Activated naive CD8-positive, alpha-beta T cell treated with anti-CD3 and anti-CD28 coated beads, Interleukin-2, amount 50 U/mL, for 16 hours (primary cell): ENCODE measurements at regions not wholly inside any gene's neighbourhood (a gene's known extent, or its start where the extent isn't known, plus 50 kb on each side); places are given as distances from the start of the nearest gene placed in this dataset.

Experiments
- DNase-seq: peaks from one replicate; pipeline ENCODE4 v3.0.0-alpha.2; 2020; ENCODE audit warnings: low read depth, low spot score

DNA sequence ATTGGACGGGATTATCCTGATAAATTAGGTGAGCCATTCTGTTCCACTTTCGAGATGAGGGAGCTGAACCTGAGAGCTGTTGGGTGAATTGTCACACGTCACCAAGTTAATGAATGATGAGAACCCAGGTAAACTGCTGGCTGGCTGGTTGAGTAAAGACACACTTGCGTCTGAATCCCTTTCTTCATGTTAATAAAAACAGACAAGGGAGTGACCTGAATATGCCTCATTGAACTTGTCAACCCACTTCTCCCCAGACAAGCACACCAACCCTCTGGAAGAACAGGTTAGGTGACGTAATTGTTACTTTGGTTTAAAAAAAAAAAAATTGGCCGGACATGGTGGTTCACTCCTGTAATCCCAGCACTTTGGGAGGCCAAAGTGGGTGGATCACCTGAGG, 400.9 kb upstream of the CDH5 start:
- DNase-seq, result no peak

DNA sequence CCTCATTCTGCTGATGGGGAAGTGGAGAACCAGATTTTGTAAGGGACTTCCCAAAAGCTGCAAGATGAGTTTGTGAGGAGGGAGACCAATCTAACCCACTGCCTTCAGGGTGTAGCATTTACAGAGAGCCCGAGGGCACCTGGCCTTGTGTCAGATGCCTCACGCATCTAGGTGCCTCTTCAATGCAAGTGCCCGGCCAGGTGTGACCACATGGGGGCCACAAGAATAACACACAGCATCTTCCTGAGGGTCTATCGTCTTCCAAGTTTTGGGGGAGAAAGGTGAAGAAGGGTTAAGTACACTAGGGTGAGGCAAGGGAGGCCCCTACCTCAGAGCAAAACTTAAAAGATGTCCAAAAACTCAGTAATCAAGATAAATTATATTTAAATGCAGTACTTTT, 401.7 kb upstream of the CDH5 start:
- no peak for DNase-seq

DNA sequence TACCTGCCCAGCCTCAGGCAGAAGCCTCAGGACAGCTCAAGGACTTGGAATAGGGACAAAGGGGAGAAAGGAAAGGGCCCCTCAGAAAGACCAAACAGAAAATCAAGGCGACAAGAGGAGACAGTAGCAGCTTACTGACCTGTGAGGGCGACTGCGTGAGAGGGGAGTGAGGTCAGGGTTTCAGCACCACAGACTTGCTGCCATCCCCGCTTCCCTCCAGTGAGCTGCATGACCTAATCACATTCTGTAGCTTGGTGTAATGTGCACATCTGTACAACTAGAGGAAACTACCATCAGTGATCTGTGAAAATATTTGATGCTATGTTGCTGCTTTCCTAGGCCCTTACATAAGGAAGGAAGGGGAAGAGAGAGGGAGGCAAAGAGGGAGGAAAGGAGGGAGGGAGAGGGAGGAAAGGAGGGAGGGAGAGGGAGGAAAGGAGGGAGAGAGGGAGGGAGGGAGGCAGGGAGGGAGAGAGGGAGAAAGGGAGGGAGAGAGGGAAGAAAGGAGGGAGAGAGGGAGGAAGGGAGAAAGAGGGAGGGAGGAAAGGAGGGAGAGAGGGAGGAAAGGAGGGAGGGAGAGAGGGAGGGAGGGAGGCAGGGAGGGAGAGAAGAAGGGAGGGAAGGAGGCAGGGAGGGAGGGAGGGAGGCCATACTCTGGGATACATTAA, 404.9 kb upstream of the CDH5 start:
- no peak for DNase-seq

DNA sequence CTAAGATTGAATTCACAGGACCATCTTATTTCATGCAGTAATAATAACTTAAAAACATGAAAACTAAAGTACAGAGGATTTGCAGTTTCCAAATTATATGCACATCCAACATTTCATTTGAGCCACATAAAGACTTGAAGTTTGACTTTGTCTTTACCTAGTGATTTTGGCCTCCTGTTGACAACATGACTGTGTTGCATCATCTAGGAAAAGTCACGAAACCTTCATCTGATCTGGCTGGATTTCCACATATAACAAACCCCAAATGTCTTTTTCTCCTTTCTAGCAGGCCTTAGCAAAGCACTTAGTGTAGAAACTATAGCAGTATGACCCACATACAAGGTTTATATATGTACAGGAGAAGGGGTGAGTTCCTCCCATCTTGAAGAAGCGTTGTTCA, 406.5 kb upstream of the CDH5 start:
- DNase-seq, result no peak

DNA sequence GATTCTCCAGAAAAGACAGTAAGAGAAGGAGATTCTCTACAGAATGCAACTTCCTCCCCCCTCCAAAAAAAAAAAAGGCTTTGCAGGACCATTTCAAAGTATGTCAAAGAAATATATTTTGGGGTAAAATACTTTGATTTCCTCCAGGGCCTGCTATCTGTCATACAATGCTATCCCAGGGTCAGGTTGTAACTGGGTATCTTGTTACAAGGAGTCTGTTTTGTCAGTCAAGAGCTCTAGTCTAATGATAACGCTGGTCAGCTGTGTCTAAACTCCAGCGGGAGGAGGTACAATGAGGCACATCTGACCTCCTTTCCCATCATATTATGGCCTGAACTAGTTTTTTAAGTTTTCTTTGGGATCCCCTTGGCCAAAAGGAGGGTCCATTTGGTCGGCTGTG, 408.4 kb upstream of the CDH5 start:
- DNase-seq, result no peak

DNA sequence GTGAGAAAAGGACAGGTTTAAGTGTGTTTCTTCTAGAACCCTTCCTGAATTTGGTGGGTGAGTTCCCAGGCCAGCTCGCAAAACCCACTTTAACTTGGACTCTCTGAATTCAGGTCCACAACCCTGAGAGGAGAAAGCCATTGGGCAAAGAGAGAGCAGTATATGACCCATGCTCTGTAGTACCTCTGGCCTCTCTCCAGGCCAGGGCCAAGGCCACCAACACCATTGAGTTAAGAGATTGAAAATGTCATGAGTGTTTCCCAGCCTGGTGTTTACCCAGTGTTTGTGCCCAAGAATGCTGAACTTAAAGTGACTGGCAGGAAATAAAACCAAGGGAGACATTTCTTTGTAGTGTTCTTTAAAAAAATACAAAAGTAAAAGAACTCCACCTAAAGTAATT, 410.4 kb upstream of the CDH5 start:
- no peak for DNase-seq

DNA sequence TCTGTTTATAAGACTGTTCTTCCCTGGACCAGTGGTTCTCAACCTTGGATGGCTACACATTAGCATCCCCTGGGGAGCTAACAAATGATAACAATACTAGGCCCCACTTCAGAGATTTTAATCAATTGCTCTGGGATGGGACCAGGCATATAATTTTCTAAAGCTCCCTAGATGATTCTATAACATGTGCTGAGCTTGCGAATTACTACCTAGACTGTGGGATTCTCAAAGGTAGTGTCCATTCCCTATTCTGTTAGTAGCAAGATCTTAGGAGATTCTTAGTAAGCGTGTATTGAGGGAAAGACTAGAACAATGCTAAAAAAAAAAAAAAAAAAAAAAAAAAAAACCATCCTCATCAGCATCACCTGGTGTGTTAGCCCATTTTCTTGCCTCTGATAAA, 412.0 kb upstream of the CDH5 start:
- DNase-seq, result no peak

DNA sequence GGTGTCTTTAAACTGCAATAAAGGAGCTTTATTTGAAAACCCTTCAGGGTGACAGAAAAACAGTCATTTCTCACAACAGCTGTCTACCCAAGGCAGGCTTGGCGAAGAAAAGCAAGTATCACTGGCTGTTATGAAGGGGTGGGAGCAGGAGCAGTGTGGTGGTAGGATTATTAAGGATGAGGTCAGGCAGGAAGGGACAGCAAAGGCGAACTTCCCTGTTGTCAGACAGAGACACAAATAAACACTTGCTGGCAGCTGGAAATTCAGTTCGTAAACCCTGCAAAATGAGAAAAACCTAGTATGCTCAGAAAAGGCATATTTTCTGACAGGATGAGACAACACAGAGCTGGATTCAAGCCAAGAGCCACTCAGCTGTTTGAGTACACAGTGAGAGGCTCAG, 416.3 kb upstream of the CDH5 start:
- DNase-seq, result no peak

DNA sequence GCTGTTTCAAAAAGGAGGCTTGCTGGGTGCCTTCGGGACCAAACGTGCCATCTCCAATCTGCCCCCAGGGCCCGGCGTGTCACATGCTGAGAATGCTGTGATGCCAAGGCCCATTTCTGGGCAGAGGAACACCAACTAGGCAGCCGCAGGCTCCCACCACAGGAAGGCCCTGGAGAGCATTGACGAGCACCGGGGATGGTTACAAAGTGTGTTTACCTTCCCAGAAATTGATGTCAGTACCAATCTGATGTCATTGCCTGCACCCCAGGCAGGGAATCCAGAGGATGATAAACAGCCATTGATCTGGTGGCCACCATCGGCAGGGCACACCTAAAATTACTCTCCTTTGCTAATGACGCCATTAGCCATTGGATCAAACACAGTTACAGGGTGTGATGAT, 418.1 kb upstream of the CDH5 start:
- no peak for DNase-seq

DNA sequence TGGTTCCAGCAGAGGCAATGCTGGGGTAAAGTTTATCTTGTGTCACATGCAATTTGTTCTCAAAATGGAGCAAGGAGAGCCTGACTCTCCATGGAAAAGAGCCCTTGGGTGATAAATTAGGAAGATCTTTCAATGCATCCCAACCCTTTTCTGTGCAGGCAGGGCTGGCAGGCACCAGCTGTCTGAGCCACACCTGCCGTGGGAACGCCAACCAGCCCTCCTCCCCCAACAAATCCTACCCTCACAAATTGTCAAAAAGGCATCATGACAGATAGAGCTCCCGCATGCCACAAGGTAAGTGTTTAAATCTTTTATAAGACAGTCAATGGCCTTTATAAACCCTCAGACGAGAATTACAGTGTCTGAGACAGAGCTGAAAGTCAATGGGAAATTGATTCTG, 418.5 kb upstream of the CDH5 start:
- no peak for DNase-seq

DNA sequence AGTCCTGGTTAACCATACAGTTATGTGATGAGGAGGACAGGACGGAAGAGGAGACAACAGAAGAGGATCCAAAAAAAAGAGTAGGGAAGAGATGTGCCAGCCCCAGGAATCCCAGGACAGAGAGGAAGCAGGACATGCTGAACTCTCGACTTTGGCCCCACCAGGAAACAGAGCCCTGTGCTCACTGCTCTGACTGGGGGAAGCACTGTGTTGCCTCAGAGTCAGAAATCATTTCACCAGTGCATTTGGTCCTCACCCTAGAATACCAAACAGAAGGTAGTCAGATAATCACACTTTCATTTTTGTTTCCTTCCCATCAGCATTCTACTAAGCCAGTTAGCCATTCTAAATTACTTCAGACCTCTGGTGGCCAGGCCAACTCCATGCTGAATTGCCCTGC, 421.0 kb upstream of the CDH5 start:
- no peak for DNase-seq

DNA sequence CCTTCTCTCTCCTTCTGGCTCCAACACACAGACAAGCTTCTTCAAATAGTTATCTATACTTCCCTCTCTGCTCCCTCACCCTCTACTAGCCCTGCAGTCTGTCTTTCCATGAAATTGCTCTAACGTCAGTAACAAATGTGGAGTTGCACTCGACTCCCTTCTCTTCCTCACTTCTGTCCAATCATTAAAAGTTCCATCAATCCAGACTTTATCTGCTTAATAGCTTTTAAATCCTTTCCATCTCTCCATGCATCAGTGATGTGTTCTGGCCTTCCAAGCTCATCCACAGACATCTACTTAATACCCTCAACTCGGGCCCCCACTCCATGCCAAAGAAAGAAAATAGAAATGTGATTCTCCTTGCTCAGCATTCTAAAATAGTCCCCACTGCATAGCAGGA, 422.1 kb upstream of the CDH5 start:
- no peak for DNase-seq

DNA sequence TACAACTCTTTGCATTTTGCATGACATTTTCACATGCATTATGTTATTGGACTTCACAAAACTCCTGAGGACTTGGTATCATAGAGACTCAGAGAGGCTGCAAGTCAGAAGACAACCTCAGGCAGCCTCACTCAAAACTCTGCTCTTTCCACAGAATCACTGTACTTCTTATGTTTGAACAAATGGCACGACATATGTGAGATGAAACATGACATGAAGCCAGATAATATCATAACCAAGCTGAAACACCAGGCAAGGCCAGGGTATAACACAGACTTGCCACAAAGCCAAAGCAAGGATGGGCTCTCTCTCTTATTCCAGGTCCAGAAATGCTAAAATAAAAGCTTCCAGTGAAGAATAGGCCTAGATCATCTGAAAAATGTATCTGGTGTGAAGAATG, 425.8 kb upstream of the CDH5 start:
- DNase-seq, result no peak

DNA sequence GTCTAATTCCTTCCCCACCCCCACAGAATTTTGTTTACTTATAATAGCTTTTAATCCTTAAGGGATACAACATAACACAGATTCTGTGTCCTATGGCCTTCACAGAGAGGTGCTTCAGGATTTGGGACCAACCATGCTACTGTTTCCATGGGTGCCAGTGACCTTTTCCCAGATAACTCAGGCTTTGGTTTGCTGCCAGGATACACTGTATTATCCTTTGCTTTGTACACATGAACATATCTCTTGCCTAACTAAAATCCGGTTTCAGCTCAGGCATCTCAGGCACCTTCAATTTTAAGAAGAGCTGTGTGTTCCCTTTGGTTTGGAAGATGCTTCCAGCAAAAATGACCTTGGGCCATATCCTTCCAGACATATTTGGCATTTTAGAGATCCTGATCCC, 428.4 kb upstream of the CDH5 start:
- no peak for DNase-seq

DNA sequence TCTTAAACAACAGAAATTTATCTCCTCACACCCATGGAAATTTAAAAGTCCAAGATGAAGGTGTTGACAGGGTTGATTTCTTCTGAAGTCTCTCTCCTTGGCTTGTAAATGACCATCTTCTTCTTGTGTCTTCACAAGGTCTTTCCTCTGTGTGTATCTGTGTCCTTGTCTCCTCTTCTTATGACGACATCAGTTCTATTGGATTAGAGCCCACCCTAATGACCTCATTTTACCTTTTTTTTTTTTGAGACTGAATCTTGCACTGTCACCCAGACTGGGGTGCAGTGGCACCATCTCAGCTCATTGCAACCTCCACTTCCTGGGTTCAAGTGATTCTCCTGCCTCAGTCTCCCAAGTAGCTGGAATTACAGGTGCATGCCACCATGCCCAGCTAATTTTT, 429.0 kb upstream of the CDH5 start:
- no peak for DNase-seq

DNA sequence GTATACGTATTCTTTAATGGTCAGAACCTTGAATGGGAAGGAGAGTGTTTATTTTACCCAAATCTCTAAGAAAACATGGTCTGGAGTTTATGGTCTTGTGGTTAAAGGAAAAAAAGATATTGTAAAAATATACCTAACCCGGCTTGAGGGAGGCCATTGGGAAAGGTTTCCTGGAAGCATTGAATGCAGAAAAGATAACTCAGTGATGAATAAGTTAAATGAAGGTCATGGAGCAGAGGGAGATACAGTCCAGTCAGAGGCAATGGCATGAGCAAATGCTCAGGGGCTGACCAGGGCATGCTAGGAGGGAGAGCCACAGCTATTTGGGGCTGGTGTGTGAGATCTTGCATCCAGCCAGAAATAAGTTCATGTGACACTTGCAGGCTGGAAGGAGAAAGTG, 430.4 kb upstream of the CDH5 start:
- no peak for DNase-seq

DNA sequence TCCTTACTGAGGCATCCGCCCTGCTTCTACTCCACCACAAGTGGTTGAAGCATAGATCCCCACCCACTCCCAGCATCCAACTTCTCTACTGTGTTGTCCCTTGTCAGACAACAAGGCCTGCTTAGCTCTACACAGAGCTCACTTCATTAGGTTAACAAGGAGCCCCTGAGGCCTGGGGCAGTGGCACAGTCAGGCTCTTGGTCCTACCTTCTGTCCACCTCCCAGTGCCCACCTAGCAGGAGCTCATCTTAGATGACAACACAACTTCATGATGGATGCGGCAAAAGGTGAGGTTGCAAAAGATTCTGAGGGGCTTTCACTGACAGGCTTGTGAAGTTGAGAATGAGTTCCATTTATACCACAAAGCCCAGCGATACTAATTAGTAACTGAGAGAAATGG, 432.0 kb upstream of the CDH5 start:
- no peak for DNase-seq

DNA sequence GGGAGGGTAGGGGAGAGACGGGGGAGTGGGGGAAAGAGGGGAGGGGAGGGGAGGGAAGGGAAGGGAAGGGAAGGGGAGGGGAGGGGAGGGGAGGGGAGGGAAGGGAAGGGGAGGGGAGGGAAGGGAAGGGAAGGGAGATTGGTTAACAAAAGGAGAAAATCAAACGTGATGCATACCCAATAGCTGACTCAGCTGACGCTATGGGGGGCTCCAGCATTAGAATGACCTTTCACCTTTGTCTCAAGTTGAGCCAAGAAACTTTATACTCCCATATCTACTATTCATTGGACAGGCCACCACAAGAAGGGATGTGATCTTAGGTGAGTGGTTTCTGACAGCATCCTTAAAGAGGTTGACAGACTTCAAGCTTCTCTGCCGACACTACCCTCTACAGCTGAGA, 432.8 kb upstream of the CDH5 start:
- DNase-seq, result no peak

DNA sequence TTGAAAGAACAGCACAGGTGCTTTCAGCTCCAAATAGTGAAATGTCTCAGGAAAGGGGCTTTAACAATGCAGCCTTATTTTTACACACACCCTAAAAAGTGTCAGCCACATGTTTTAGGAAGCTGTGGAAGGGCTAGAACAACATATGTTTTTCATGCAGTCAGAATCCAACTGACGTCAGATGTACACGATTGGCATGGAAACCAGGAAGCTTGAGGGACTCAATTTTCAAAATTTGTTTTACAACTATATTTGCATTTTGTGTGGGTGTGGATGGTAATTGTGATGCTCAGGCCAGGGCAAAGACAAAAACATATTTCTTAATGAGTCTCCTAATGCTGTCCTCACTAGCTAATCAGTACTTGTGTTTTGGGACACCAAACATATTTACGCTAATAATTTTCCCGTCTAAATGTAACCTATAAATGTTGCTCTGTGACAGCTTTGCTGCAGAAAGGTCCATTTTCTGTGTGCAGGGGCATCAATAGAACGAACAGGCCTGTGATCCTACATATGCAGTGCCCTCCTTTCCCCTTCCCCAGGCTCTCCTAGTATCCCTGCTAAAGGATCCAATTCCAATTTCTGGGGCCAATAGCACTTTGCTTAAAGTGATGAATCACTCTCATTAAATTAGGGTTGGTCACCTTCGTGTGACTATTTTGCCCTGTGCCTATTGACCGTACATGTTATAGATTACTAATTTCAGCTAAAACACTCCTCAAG, 434.0 kb upstream of the CDH5 start:
- no peak for DNase-seq

DNA sequence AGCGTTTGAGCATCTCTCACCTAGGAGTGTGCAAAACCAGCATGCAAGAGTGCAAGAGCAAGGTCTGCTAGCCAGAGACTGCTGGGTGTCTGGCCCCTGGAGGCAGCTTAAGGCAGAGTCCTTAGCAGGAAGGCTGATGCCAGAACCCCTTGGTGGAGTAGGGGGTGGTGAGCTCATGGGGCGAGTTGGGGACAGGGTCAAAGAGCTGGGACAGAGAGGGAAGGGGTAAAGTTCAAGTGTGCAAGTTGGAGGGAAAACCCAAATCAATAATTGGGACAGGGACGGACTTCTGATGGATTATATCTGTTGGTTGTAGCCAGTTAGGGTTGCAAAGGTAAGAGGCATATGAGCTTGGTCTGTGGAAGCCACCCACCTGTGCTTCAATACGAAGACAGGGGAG, 443.6 kb upstream of the CDH5 start:
- DNase-seq, result no peak

DNA sequence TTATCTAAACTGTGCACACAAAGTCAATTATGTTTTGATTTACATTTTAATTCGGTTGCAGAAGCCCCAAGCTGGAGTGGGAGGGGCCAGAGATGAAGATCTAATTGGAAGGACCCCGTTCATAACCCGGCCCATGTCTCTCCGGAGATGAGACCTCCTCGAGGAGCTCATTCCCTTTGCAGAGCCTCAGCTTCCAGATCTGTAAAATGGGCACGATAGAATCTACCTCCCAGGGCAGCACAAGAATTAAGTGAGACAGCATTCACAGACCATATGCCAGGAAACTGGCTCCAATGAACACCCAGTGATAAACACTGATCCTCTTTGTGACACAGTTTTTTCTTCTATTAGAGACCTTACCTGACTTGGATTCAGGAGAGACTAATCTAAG, 446.5 kb upstream of the CDH5 start:
- no peak for DNase-seq

DNA sequence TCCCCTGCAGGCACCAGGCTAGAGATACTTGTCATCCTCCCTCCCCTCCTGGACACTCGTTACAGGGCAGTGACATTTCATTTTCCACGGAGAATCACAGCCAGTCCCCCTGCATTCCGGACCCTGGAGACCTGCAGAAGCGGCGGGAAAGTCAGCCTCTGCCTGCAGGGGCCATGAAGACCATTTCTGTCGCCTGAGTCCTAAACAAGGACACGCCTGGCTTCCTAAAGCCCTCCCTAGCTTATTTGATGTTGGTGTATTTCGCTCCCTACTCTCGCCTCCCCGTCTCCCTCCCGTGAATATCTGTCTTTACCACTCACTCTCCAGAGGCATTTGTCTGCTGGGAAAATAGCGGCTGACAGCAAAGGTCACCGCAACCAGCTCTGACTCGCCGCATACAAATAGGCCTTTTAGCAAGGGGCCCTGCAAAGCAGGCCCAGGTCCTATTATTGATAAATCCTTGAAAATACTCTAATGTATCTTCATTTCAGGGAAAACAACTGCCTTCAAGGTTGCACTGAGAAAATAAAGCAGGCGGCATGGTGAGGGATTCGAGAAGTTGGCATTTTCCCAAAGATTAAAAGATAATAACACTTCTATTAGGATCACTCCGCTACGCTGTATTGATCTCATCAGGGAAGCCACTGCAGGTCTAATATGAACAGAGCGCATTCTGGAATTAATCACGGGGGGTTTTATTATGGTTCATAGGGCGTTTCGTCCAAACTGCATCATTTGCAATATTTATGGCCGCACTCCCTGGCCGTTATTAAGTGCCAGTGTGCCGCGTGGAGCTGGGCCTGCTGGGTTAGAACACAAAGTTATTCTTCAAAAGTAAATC, 447.1 kb upstream of the CDH5 start:
- no peak for DNase-seq

DNA sequence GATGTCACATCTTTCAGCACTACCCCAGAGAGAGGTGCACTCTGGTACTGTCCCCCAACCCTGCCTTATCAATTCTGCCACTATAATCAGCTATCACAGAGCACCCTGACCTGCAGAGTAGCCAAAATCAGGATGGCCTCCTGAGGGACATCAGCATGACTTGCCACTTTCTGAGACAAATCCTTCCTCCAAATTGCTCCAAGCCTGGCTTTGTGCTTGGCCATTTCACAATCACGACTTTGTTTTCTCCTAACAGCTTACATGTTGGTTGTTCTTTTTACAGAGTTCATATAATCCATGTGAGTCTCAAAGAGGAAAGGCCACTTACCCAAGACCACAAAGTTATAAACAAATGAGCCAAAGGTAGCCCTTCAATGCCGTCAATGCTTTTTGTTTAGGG, 449.0 kb upstream of the CDH5 start:
- DNase-seq, result no peak
